ENCODE measurements at regions not wholly inside any gene's neighbourhood (a gene's known extent, or its start where the extent isn't known, plus 50 kb on each side); places are given as distances from the start of the nearest gene placed in this dataset.
"Not testable (repeated sequence)": the region's sequence is repeated elsewhere in the genome, so short reads cannot be mapped to it uniquely, and the experiment has no call there.

GRCh38 chr22:16730894-16731293 lies 94.3 kb downstream of the XKR3 start:
- H3K27me3 ChIP-seq (ENCODE audit: control insufficient read depth, insufficient read depth, low read length); H3K36me3 ChIP-seq (ENCODE audit: control insufficient read depth, insufficient read depth, low read length); H3K4me3 ChIP-seq (ENCODE audit: low read depth, low read length); H3K4me1 ChIP-seq (ENCODE audit: control insufficient read depth, insufficient read depth, low read length); H3K9ac ChIP-seq (ENCODE audit: low read length); H3K27ac ChIP-seq (ENCODE audit: low read depth, low read length): not testable (repeated sequence)
- peaks cover 16% of the 10 kb centered on the region; the same call in 1 of the 2 replicates for H3K9me3 ChIP-seq (ENCODE audit: control insufficient read depth, insufficient read depth, low read depth, low read length)

- not testable (repeated sequence) for H3K27ac ChIP-seq (ENCODE audit: low read depth, low read length); H3K27me3 ChIP-seq (ENCODE audit: control insufficient read depth, insufficient read depth, low read length); H3K9ac ChIP-seq (ENCODE audit: low read length); H3K36me3 ChIP-seq (ENCODE audit: control insufficient read depth, insufficient read depth, low read length); H3K4me1 ChIP-seq (ENCODE audit: control insufficient read depth, insufficient read depth, low read length); H3K4me3 ChIP-seq (ENCODE audit: low read depth, low read length)
- H3K9me3 ChIP-seq (ENCODE audit: control insufficient read depth, insufficient read depth, low read depth, low read length) = peaks cover 12% of the 10 kb centered on the region; the same call in 1 of the 2 replicates
These were observed 97.7 kb downstream of the XKR3 start for GRCh38 chr22:16727491-16727890.

GRCh38 chr22:16723241-16723640 lies 102.0 kb downstream of the XKR3 start:
- H3K4me1 ChIP-seq (ENCODE audit: control insufficient read depth, insufficient read depth, low read length); H3K27ac ChIP-seq (ENCODE audit: low read depth, low read length); H3K36me3 ChIP-seq (ENCODE audit: control insufficient read depth, insufficient read depth, low read length); H3K4me3 ChIP-seq (ENCODE audit: low read depth, low read length); H3K9ac ChIP-seq (ENCODE audit: low read length): not testable (repeated sequence)
- Histone ChIP-seq H3K9me3 (ENCODE audit: control insufficient read depth, insufficient read depth, low read depth, low read length) (peaks cover 10% of the 10 kb centered on the region; the same call in 1 of the 2 replicates), H3K27me3 (ENCODE audit: control insufficient read depth, insufficient read depth, low read length) (peaks cover 14% of the 10 kb centered on the region; the same call in 1 of the 2 replicates)

- H3K4me1 ChIP-seq (ENCODE audit: control insufficient read depth, insufficient read depth, low read length); H3K36me3 ChIP-seq (ENCODE audit: control insufficient read depth, insufficient read depth, low read length); H3K27ac ChIP-seq (ENCODE audit: low read depth, low read length); H3K4me3 ChIP-seq (ENCODE audit: low read depth, low read length); H3K9ac ChIP-seq (ENCODE audit: low read length): not testable (repeated sequence)
- Histone ChIP-seq H3K27me3 (ENCODE audit: control insufficient read depth, insufficient read depth, low read length) (peaks cover 21% of the 10 kb centered on the region; the same call in 1 of the 2 replicates), H3K9me3 (ENCODE audit: control insufficient read depth, insufficient read depth, low read depth, low read length) (peaks cover 17% of the 10 kb centered on the region; the same call in 1 of the 2 replicates)
These were observed 102.6 kb downstream of the XKR3 start for GRCh38 chr22:16722564-16722963.

- no peaks in the 10 kb centered on the region for H3K36me3 ChIP-seq (ENCODE audit: control insufficient read depth, insufficient read depth, low read length)
- peaks cover 24% of the 10 kb centered on the region; the same call in 1 of the 2 replicates for H3K27me3 ChIP-seq (ENCODE audit: control insufficient read depth, insufficient read depth, low read length)
- no peak overlapping the region for H3K27ac ChIP-seq (ENCODE audit: low read depth, low read length)
- H3K9ac ChIP-seq (ENCODE audit: low read length) = no peak overlapping the region
- no peak overlapping the region for H3K4me3 ChIP-seq (ENCODE audit: low read depth, low read length)
- peaks cover 20% of the 10 kb centered on the region; the same call in 1 of the 2 replicates for H3K9me3 ChIP-seq (ENCODE audit: control insufficient read depth, insufficient read depth, low read depth, low read length)
- H3K4me1 ChIP-seq (ENCODE audit: control insufficient read depth, insufficient read depth, low read length) = no peaks in the 10 kb centered on the region
These were observed 103.2 kb downstream of the XKR3 start for GRCh38 chr22:16721961-16722360.

- H3K27ac ChIP-seq (ENCODE audit: low read depth, low read length) = no peak overlapping the region
- peak overlapping the region; percentile 60 for H3K9ac ChIP-seq (ENCODE audit: low read length)
- H3K4me3 ChIP-seq (ENCODE audit: low read depth, low read length) = peak overlapping the region; percentile 67; the same call in 1 of the 2 replicates
- H3K27me3 ChIP-seq (ENCODE audit: control insufficient read depth, insufficient read depth, low read length) = peaks cover 24% of the 10 kb centered on the region; the same call in 1 of the 2 replicates
- peaks cover 18% of the 10 kb centered on the region; the same call in 1 of the 2 replicates for H3K9me3 ChIP-seq (ENCODE audit: control insufficient read depth, insufficient read depth, low read depth, low read length)
- no peaks in the 10 kb centered on the region for H3K4me1 ChIP-seq (ENCODE audit: control insufficient read depth, insufficient read depth, low read length)
- H3K36me3 ChIP-seq (ENCODE audit: control insufficient read depth, insufficient read depth, low read length) = no peaks in the 10 kb centered on the region
These were observed 107.3 kb downstream of the XKR3 start for GRCh38 chr22:16717699-16718558.

GRCh38 chr22:16714568-16714967 lies 110.6 kb downstream of the XKR3 start:
- H3K27me3 ChIP-seq (ENCODE audit: control insufficient read depth, insufficient read depth, low read length) = peaks cover 16% of the 10 kb centered on the region; the same call in 1 of the 2 replicates
- peaks cover 15% of the 10 kb centered on the region; the same call in 1 of the 2 replicates for H3K9me3 ChIP-seq (ENCODE audit: control insufficient read depth, insufficient read depth, low read depth, low read length)
- H3K27ac ChIP-seq (ENCODE audit: low read depth, low read length); H3K4me3 ChIP-seq (ENCODE audit: low read depth, low read length); H3K4me1 ChIP-seq (ENCODE audit: control insufficient read depth, insufficient read depth, low read length); H3K9ac ChIP-seq (ENCODE audit: low read length); H3K36me3 ChIP-seq (ENCODE audit: control insufficient read depth, insufficient read depth, low read length): not testable (repeated sequence)

- H3K27ac ChIP-seq (ENCODE audit: low read depth, low read length); H3K4me1 ChIP-seq (ENCODE audit: control insufficient read depth, insufficient read depth, low read length); H3K27me3 ChIP-seq (ENCODE audit: control insufficient read depth, insufficient read depth, low read length); H3K4me3 ChIP-seq (ENCODE audit: low read depth, low read length); H3K9ac ChIP-seq (ENCODE audit: low read length); H3K36me3 ChIP-seq (ENCODE audit: control insufficient read depth, insufficient read depth, low read length): not testable (repeated sequence)
- H3K9me3 ChIP-seq (ENCODE audit: control insufficient read depth, insufficient read depth, low read depth, low read length) = peaks cover 49% of the 10 kb centered on the region; the same call in 1 of the 2 replicates
These were observed 109.8 kb upstream of the CCT8L2 start for GRCh38 chr22:16702318-16702870.

GRCh38 chr22:16700390-16700789 lies 107.8 kb upstream of the CCT8L2 start:
- H3K4me1 ChIP-seq (ENCODE audit: control insufficient read depth, insufficient read depth, low read length); H3K9ac ChIP-seq (ENCODE audit: low read length); H3K27ac ChIP-seq (ENCODE audit: low read depth, low read length); H3K27me3 ChIP-seq (ENCODE audit: control insufficient read depth, insufficient read depth, low read length); H3K4me3 ChIP-seq (ENCODE audit: low read depth, low read length); H3K36me3 ChIP-seq (ENCODE audit: control insufficient read depth, insufficient read depth, low read length): not testable (repeated sequence)
- H3K9me3 ChIP-seq (ENCODE audit: control insufficient read depth, insufficient read depth, low read depth, low read length) = peaks cover 55% of the 10 kb centered on the region; the same call in 1 of the 2 replicates

GRCh38 chr22:16699326-16699725 lies 106.7 kb upstream of the CCT8L2 start:
- H3K27ac ChIP-seq (ENCODE audit: low read depth, low read length) = no peak overlapping the region
- H3K4me3 ChIP-seq (ENCODE audit: low read depth, low read length) = no peak overlapping the region
- no peaks in the 10 kb centered on the region for H3K27me3 ChIP-seq (ENCODE audit: control insufficient read depth, insufficient read depth, low read length)
- H3K9me3 ChIP-seq (ENCODE audit: control insufficient read depth, insufficient read depth, low read depth, low read length) = peaks cover 54% of the 10 kb centered on the region; the same call in 1 of the 2 replicates
- no peak overlapping the region for H3K9ac ChIP-seq (ENCODE audit: low read length)
- H3K36me3 ChIP-seq (ENCODE audit: control insufficient read depth, insufficient read depth, low read length) = no peaks in the 10 kb centered on the region
- H3K4me1 ChIP-seq (ENCODE audit: control insufficient read depth, insufficient read depth, low read length) = no peaks in the 10 kb centered on the region

- peaks cover 47% of the 10 kb centered on the region; the same call in 1 of the 2 replicates for H3K9me3 ChIP-seq (ENCODE audit: control insufficient read depth, insufficient read depth, low read depth, low read length)
- not testable (repeated sequence) for H3K9ac ChIP-seq (ENCODE audit: low read length); H3K36me3 ChIP-seq (ENCODE audit: control insufficient read depth, insufficient read depth, low read length); H3K4me1 ChIP-seq (ENCODE audit: control insufficient read depth, insufficient read depth, low read length); H3K27me3 ChIP-seq (ENCODE audit: control insufficient read depth, insufficient read depth, low read length); H3K27ac ChIP-seq (ENCODE audit: low read depth, low read length); H3K4me3 ChIP-seq (ENCODE audit: low read depth, low read length)
These were observed 105.0 kb upstream of the CCT8L2 start for GRCh38 chr22:16697492-16698044.

Data from HUES6 (cell line).